GM23338 (cell line): ENCODE measurements at regions not wholly inside any gene's neighbourhood (a gene's known extent, or its start where the extent isn't known, plus 50 kb on each side); places are given as distances from the start of the nearest gene placed in this dataset.
A peak's percentile ranks its signal among the peaks of the same experiment; 100 is the strongest.

ENCODE experiments used
- ATAC-seq: fragments of 200-7000 bp; cut with Tn5 transposase; 3 replicates; pipeline ENCODE4 v1.9.1; 2020
- DNase-seq: peaks from one replicate; pipeline ENCODE4 v3.0.0-alpha.2; 2015; ENCODE audit warnings: low spot score
- H2AFZ ChIP-seq: fragments of 200-600 bp; sonication (generic); 2 replicates; pipeline ENCODE4 v1.8.0; 2016; ENCODE audit warnings: antibody characterized with exemption, mild to moderate bottlenecking, moderate library complexity
- H3F3A ChIP-seq: fragments of 200-600 bp; sonication (generic); replicated peaks from 2 replicates; pipeline ENCODE4 v1.8.0; 2017; ENCODE audit warnings: antibody characterized with exemption, mixed run types, low read depth
- H3K27ac ChIP-seq: fragments of 200-600 bp; sonication (generic); 2 replicates; pipeline ENCODE4 v1.6.1; 2016; ENCODE audit warnings: low read depth
- H3K27me3 ChIP-seq: fragments of 200-600 bp; sonication (generic); 2 replicates; pipeline ENCODE4 v1.8.0; 2016; ENCODE audit warnings: mild to moderate bottlenecking, mixed run types, moderate library complexity; ENCODE audit not compliant: insufficient read depth
- H3K36me3 ChIP-seq: fragments of 200-600 bp; sonication (generic); 2 replicates; pipeline ENCODE4 v1.8.0; 2016; ENCODE audit warnings: mild to moderate bottlenecking; ENCODE audit not compliant: insufficient read depth
- H3K4me1 ChIP-seq: fragments of 200-600 bp; sonication (generic); 2 replicates; pipeline ENCODE4 v1.8.0; 2016; ENCODE audit warnings: mild to moderate bottlenecking, moderate library complexity; ENCODE audit not compliant: insufficient read depth
- H3K4me2 ChIP-seq: fragments of 200-600 bp; sonication (generic); 2 replicates; pipeline ENCODE4 v1.7.1; 2017; ENCODE audit warnings: mixed run types
- H3K4me3 ChIP-seq: fragments of 200-600 bp; sonication (generic); 2 replicates; pipeline ENCODE4 v1.6.1; 2016; ENCODE audit warnings: mixed run types
- H3K79me2 ChIP-seq: fragments of 200-600 bp; sonication (generic); replicated peaks from 2 replicates; pipeline ENCODE4 v1.8.0; 2017; ENCODE audit warnings: mild to moderate bottlenecking; ENCODE audit not compliant: insufficient read depth
- H3K9me2 ChIP-seq: fragments of 200-600 bp; sonication (generic); 2 replicates; pipeline ENCODE4 v1.8.0; 2017; ENCODE audit not compliant: insufficient read depth
- H4K20me1 ChIP-seq: fragments of 200-600 bp; sonication (generic); replicated peaks from 2 replicates; pipeline ENCODE4 v1.8.0; 2017; ENCODE audit warnings: mild to moderate bottlenecking; ENCODE audit not compliant: insufficient read depth
- H3K27ac Mint-ChIP-seq: 2 replicates; pipeline ENCODE4 v1.8.0; 2020; ENCODE audit warnings: inconsistent platforms, mild to moderate bottlenecking, moderate library complexity, mixed read lengths
- H3K27me3 Mint-ChIP-seq: 3 replicates; pipeline ENCODE4 v1.8.0; 2022; ENCODE audit warnings: low read depth, mild to moderate bottlenecking, moderate library complexity, mixed read lengths, inconsistent platforms; ENCODE audit not compliant: insufficient read depth, poor library complexity
- H3K36me3 Mint-ChIP-seq: 3 replicates; pipeline ENCODE4 v1.8.0; 2021; ENCODE audit warnings: low read depth, mild to moderate bottlenecking, inconsistent platforms, moderate library complexity, mixed read lengths
- H3K4me1 Mint-ChIP-seq: 3 replicates; pipeline ENCODE4 v1.8.0; 2020; ENCODE audit warnings: mild to moderate bottlenecking, inconsistent platforms, mixed read lengths
- H3K4me3 Mint-ChIP-seq: 3 replicates; pipeline ENCODE4 v1.8.0; 2021; ENCODE audit warnings: moderate library complexity, mild to moderate bottlenecking, inconsistent platforms, mixed read lengths
- H3K9me3 Mint-ChIP-seq: 3 replicates; pipeline ENCODE4 v1.8.0; 2020; ENCODE audit warnings: moderate library complexity, mild to moderate bottlenecking, inconsistent platforms, mixed read lengths
- CREB1 ChIP-seq: fragments of 250-450 bp; sonication (Bioruptor Pico); IDR thresholded peaks from 2 replicates; pipeline ENCODE4 v1.5.0; 2020; ENCODE audit warnings: low read depth, mild to moderate bottlenecking, moderate library complexity
- EZH2phosphoT487 ChIP-seq: fragments of 200-600 bp; sonication (generic); IDR thresholded peaks from one replicate; pipeline ENCODE4 v1.8.1; 2018; ENCODE audit warnings: antibody characterized with exemption; ENCODE audit not compliant: unreplicated experiment
- NANOG ChIP-seq: IDR thresholded peaks from 2 replicates; pipeline ENCODE4 v1.6.1; 2016; ENCODE audit warnings: antibody characterized with exemption, borderline replicate concordance
- REST ChIP-seq: IDR thresholded peaks from one replicate; pipeline ENCODE4 v1.6.1; 2018; ENCODE audit warnings: antibody characterized with exemption; ENCODE audit not compliant: unreplicated experiment
- ZNF331 ChIP-seq: fragments of 250-450 bp; sonication (Bioruptor Pico); IDR thresholded peaks from 2 replicates; pipeline ENCODE4 v1.5.0; 2020; ENCODE audit warnings: low read depth, mild to moderate bottlenecking, moderate library complexity
- ZNF462 ChIP-seq: fragments of 250-450 bp; sonication (Bioruptor Pico); IDR thresholded peaks from 2 replicates; pipeline ENCODE4 v1.5.0; 2020; ENCODE audit warnings: mild to moderate bottlenecking, moderate library complexity

- peaks cover 4% of the 10 kb centered on the region; the same call in 1 of the 2 replicates for H3K9me2 ChIP-seq
- no peak overlapping the region for H3K27ac ChIP-seq
- peak overlapping the region; percentile 57; the same call in 1 of the 2 replicates for H2AFZ ChIP-seq
- no peaks in the 10 kb centered on the region for H3K4me1 ChIP-seq
- TF ChIP-seq REST, result no peak
- no peak for TF ChIP-seq NANOG
- no peaks in the 10 kb centered on the region for H3K36me3 ChIP-seq
- no peak overlapping the region for H3K4me3 Mint-ChIP-seq
- peaks cover 1% of the 10 kb centered on the region for H3K27me3 Mint-ChIP-seq
- no peaks in the 10 kb centered on the region for H3K36me3 Mint-ChIP-seq
- H3K9me3 Mint-ChIP-seq, result no peaks in the 10 kb centered on the region; the same call in 2 of the 3 replicates
- peak; percentile 40 for DNase-seq
- no peaks in the 10 kb centered on the region for H4K20me1 ChIP-seq
- no peaks in the 10 kb centered on the region for H3K27me3 ChIP-seq
- H3K4me1 Mint-ChIP-seq, result peaks cover 12% of the 10 kb centered on the region
- H3K4me2 ChIP-seq, result no peak overlapping the region
- H3F3A ChIP-seq, result no peaks in the 10 kb centered on the region
- ATAC-seq, result peak; percentile 82
- no peaks in the 10 kb centered on the region for H3K79me2 ChIP-seq
- H3K4me3 ChIP-seq, result no peak overlapping the region
- no peak overlapping the region for H3K27ac Mint-ChIP-seq
Observed at GRCh38 chr20:52859156-52859876, 112.8 kb upstream of the TSHZ2 start.

- no peak for DNase-seq
- TF ChIP-seq ZNF331 (CRISPR knock-in tag) (no peak), CREB1 (CRISPR knock-in tag) (no peak), ZNF462 (CRISPR knock-in tag) (no peak), REST (no peak), EZH2phosphoT487 (no peak)
Observed at GRCh38 chr20:52852714-52853113, 119.4 kb upstream of the TSHZ2 start.

More at GRCh38 chr20:52852714-52853113, 119.4 kb upstream of the TSHZ2 start:
- no peak overlapping the region for H3K27ac Mint-ChIP-seq
- Histone ChIP-seq H3K9me2 (peaks cover 4% of the 10 kb centered on the region), H3K27me3 (no peaks in the 10 kb centered on the region), H3K36me3 (no peaks in the 10 kb centered on the region), H4K20me1 (no peaks in the 10 kb centered on the region), H3F3A (no peaks in the 10 kb centered on the region), H2AFZ (peak overlapping the region; percentile 76; the same call in 1 of the 2 replicates), H3K4me1 (no peaks in the 10 kb centered on the region), H3K4me2 (no peak overlapping the region), H3K4me3 (no peak overlapping the region), H3K79me2 (no peaks in the 10 kb centered on the region), H3K27ac (no peak overlapping the region)
- no peaks in the 10 kb centered on the region for H3K36me3 Mint-ChIP-seq
- no peak for ATAC-seq
- H3K4me3 Mint-ChIP-seq, result no peak overlapping the region
- no peaks in the 10 kb centered on the region; the same call in 1 of the 3 replicates for H3K9me3 Mint-ChIP-seq
- peaks cover 4% of the 10 kb centered on the region; the same call in 2 of the 3 replicates for H3K4me1 Mint-ChIP-seq
- peaks cover 1% of the 10 kb centered on the region for H3K27me3 Mint-ChIP-seq
